ENCODE measurements at regions not wholly inside any gene's neighbourhood (a gene's known extent, or its start where the extent isn't known, plus 50 kb on each side); places are given as distances from the start of the nearest gene placed in this dataset.

- no peaks in the 10 kb centered on the region for H3K79me2 ChIP-seq (ENCODE audit: insufficient read depth, low read depth, low read length)
- TF ChIP-seq EZH2phosphoT487 (IDR thresholded peaks at IDR 0.05; ENCODE audit: borderline replicate concordance, low read depth, low read length) (no peak), CTCF (conservative IDR thresholded peaks at IDR 0.05; ENCODE audit: low read length) (no peak)
- no peaks in the 10 kb centered on the region for H3K4me1 ChIP-seq (ENCODE audit: insufficient read depth, low read length, poor library complexity, severe bottlenecking)
- no peak for DNase-seq (ENCODE audit: low spot score)
- no peak overlapping the region for H3K4me2 ChIP-seq (ENCODE audit: low read length)
- H3K36me3 ChIP-seq (ENCODE audit: insufficient read depth, low read length), result no peaks in the 10 kb centered on the region
- no peak overlapping the region for H3K27ac ChIP-seq (ENCODE audit: low read depth, low read length, poor library complexity, severe bottlenecking)
- no peak overlapping the region for H2AFZ ChIP-seq (ENCODE audit: low read length)
- H3K9me2 ChIP-seq (ENCODE audit: insufficient read depth, low read length), result no peaks in the 10 kb centered on the region
- BruUV-seq (replicated peaks), result no TSS peak
- intact Hi-C loops (cut with micrococcal nuclease; ENCODE audit: unreplicated experiment), result no loop called here
- POLR2A ChIA-PET, result no interaction called here
- H3K9me3 ChIP-seq (ENCODE audit: low read length), result no peaks in the 10 kb centered on the region
- H3K4me3 ChIP-seq (ENCODE audit: low read depth, low read length, poor library complexity, severe bottlenecking), result no peak overlapping the region
- no peaks in the 10 kb centered on the region for H4K20me1 ChIP-seq (ENCODE audit: insufficient read depth, low read length)
- CTCF ChIA-PET (ENCODE audit: unreplicated experiment), result interaction anchor here (0.5 kb wide), 1 partner anchor 16 kb away, joined by 3 read pairs; no protein-coding TSS in a partner anchor
Observed at GRCh38 chr6:44672086-44672485, 284.6 kb downstream of the CDC5L start.

- no peak for DNase-seq (ENCODE audit: low spot score)
- Histone ChIP-seq H4K20me1 (ENCODE audit: insufficient read depth, low read length) (no peaks in the 10 kb centered on the region), H3K9me2 (ENCODE audit: insufficient read depth, low read length) (no peaks in the 10 kb centered on the region), H2AFZ (ENCODE audit: low read length) (no peak overlapping the region), H3K27ac (ENCODE audit: low read depth, low read length, poor library complexity, severe bottlenecking) (no peak overlapping the region), H3K4me1 (ENCODE audit: insufficient read depth, low read length, poor library complexity, severe bottlenecking) (no peaks in the 10 kb centered on the region), H3K4me2 (ENCODE audit: low read length) (no peak overlapping the region), H3K9me3 (ENCODE audit: low read length) (no peaks in the 10 kb centered on the region), H3K4me3 (ENCODE audit: low read depth, low read length, poor library complexity, severe bottlenecking) (no peak overlapping the region), H3K79me2 (ENCODE audit: insufficient read depth, low read depth, low read length) (no peaks in the 10 kb centered on the region), H3K36me3 (ENCODE audit: insufficient read depth, low read length) (no peaks in the 10 kb centered on the region)
- ChIA-PET CTCF (ENCODE audit: unreplicated experiment) (interaction anchor here (0.5 kb wide), 1 partner anchor 17 kb away, joined by 3 read pairs; no protein-coding TSS in a partner anchor), POLR2A (no interaction called here)
- intact Hi-C loops (cut with micrococcal nuclease; ENCODE audit: unreplicated experiment), result no loop called here
- BruUV-seq (replicated peaks), result no TSS peak
- no peak for TF ChIP-seq EZH2phosphoT487 (IDR thresholded peaks at IDR 0.05; ENCODE audit: borderline replicate concordance, low read depth, low read length)
- no peak for TF ChIP-seq CTCF (conservative IDR thresholded peaks at IDR 0.05; ENCODE audit: low read length)
Observed at GRCh38 chr6:44672841-44673240, 285.3 kb downstream of the CDC5L start.

- Histone ChIP-seq H3K9me2 (ENCODE audit: insufficient read depth, low read length) (no peaks in the 10 kb centered on the region), H4K20me1 (ENCODE audit: insufficient read depth, low read length) (no peaks in the 10 kb centered on the region), H3K4me2 (ENCODE audit: low read length) (no peak overlapping the region), H3K4me3 (ENCODE audit: low read depth, low read length, poor library complexity, severe bottlenecking) (no peak overlapping the region), H2AFZ (ENCODE audit: low read length) (no peak overlapping the region), H3K79me2 (ENCODE audit: insufficient read depth, low read depth, low read length) (no peaks in the 10 kb centered on the region), H3K36me3 (ENCODE audit: insufficient read depth, low read length) (no peaks in the 10 kb centered on the region), H3K4me1 (ENCODE audit: insufficient read depth, low read length, poor library complexity, severe bottlenecking) (no peaks in the 10 kb centered on the region), H3K27ac (ENCODE audit: low read depth, low read length, poor library complexity, severe bottlenecking) (no peak overlapping the region), H3K9me3 (ENCODE audit: low read length) (no peaks in the 10 kb centered on the region)
- TF ChIP-seq CTCF (conservative IDR thresholded peaks at IDR 0.05; ENCODE audit: low read length) (no peak), EZH2phosphoT487 (IDR thresholded peaks at IDR 0.05; ENCODE audit: borderline replicate concordance, low read depth, low read length) (no peak)
- POLR2A ChIA-PET, result interaction anchor here (0.6 to 0.9 kb wide), 2 partner anchors 11 to 1589 kb away, joined by 3 to 5 read pairs; no protein-coding TSS in a partner anchor
- CTCF ChIA-PET (ENCODE audit: unreplicated experiment), result no interaction called here
- no peak for DNase-seq (ENCODE audit: low spot score)
- no TSS peak for BruUV-seq (replicated peaks)
- intact Hi-C loops (cut with micrococcal nuclease; ENCODE audit: unreplicated experiment), result no loop called here
Observed at GRCh38 chr6:44674226-44675155, 287.0 kb downstream of the CDC5L start.
